ENCODE measurements at regions not wholly inside any gene's neighbourhood (a gene's known extent, or its start where the extent isn't known, plus 50 kb on each side); places are given as distances from the start of the nearest gene placed in this dataset.
A peak's percentile ranks its signal among the peaks of the same experiment; 100 is the strongest.

GRCh38 chr4:38489924-38490639, 173.9 kb upstream of the KLF3 start:
- peak; percentile 19 for DNase-seq

GRCh38 chr4:38490753-38491446, 173.1 kb upstream of the KLF3 start:
- no peak for DNase-seq

GRCh38 chr4:38491854-38492478, 172.0 kb upstream of the KLF3 start:
- DNase-seq: no peak

GRCh38 chr4:38493066-38493465, 170.9 kb upstream of the KLF3 start:
- no peak for DNase-seq

GRCh38 chr4:38495446-38495845, 168.6 kb upstream of the KLF3 start:
- no peak for DNase-seq

GRCh38 chr4:38497121-38497520, 166.9 kb upstream of the KLF3 start:
- DNase-seq: no peak

- DNase-seq: peak; percentile 48
Observed at GRCh38 chr4:38499101-38499500, 164.9 kb upstream of the KLF3 start.

GRCh38 chr4:38500433-38500832, 163.6 kb upstream of the KLF3 start:
- peak; percentile 17 for DNase-seq

GRCh38 chr4:38501698-38502097, 162.3 kb upstream of the KLF3 start:
- DNase-seq: no peak

- DNase-seq: no peak
Observed at GRCh38 chr4:38503689-38504395, 160.2 kb upstream of the KLF3 start.

GRCh38 chr4:38504396-38504715, 159.6 kb upstream of the KLF3 start:
- no peak for DNase-seq

- no peak for DNase-seq
Observed at GRCh38 chr4:38509551-38509950, 154.4 kb upstream of the KLF3 start.

- no peak for DNase-seq
Observed at GRCh38 chr4:38510201-38510600, 153.8 kb upstream of the KLF3 start.

GRCh38 chr4:38511702-38512101, 152.3 kb upstream of the KLF3 start:
- no peak for DNase-seq

GRCh38 chr4:38512840-38513239, 151.2 kb upstream of the KLF3 start:
- no peak for DNase-seq

- DNase-seq: no peak
Observed at GRCh38 chr4:38514465-38515146, 149.4 kb upstream of the KLF3 start.

- DNase-seq: no peak
Observed at GRCh38 chr4:38516190-38516589, 147.8 kb upstream of the KLF3 start.

GRCh38 chr4:38519666-38520065, 144.3 kb upstream of the KLF3 start:
- no peak for DNase-seq

- DNase-seq: no peak
Observed at GRCh38 chr4:38523054-38523453, 140.9 kb upstream of the KLF3 start.

GRCh38 chr4:38523524-38524448, 140.2 kb upstream of the KLF3 start:
- DNase-seq: no peak

- no peak for DNase-seq
Observed at GRCh38 chr4:38526412-38526811, 137.6 kb upstream of the KLF3 start.

Data from fibroblast of upper back skin (primary cell).